Keratinocyte (primary cell): ENCODE measurements at regions not wholly inside any gene's neighbourhood (a gene's known extent, or its start where the extent isn't known, plus 50 kb on each side); places are given as distances from the start of the nearest gene placed in this dataset.

Experiments used
- CTCF ChIP-seq, 3 experiments: IDR thresholded peaks in 1 of 3; conservative IDR thresholded peaks in 1 of 3; optimal IDR thresholded peaks in 1 of 3; 2 replicates in 2 of 3; 3 replicates in 1 of 3; pipeline versions ENCODE3 to v1.5.1; 2011; ENCODE audit warnings: low read length in 3 of 3, mild to moderate bottlenecking in 3 of 3, moderate library complexity in 2 of 3, control low read depth in 1 of 3, inconsistent platforms in 1 of 3; ENCODE audit not compliant: insufficient read depth in 2 of 3; ENCODE audit errors: extremely low read depth in 1 of 3
- EZH2 ChIP-seq: IDR thresholded peaks from one replicate; pipeline ENCODE4 v1.6.1; 2012; ENCODE audit warnings: inconsistent platforms, mild to moderate bottlenecking, low read length, moderate library complexity

GRCh38 chr14:55874785-55875184, 243.4 kb upstream of the PELI2 start:
- TF ChIP-seq CTCF (optimal IDR thresholded peaks at IDR 0.05 in 1 of 3, IDR thresholded peaks at IDR 0.05 in 1 of 3, conservative IDR thresholded peaks at IDR 0.05 in 1 of 3; ENCODE audit: extremely low read depth in 1 of 3, insufficient read depth in 2 of 3, low read length in 3 of 3) (no peak), EZH2 (no peak)
